Fibroblast of skin of scalp (primary cell): ENCODE measurements at regions not wholly inside any gene's neighbourhood (a gene's known extent, or its start where the extent isn't known, plus 50 kb on each side); places are given as distances from the start of the nearest gene placed in this dataset.
"Not testable (repeated sequence)": the region's sequence is repeated elsewhere in the genome, so short reads cannot be mapped to it uniquely, and the experiment has no call there.

Experiments used
- DNase-seq: peaks from one replicate; pipeline ENCODE4 v3.0.0-alpha.2; 2013

DNA sequence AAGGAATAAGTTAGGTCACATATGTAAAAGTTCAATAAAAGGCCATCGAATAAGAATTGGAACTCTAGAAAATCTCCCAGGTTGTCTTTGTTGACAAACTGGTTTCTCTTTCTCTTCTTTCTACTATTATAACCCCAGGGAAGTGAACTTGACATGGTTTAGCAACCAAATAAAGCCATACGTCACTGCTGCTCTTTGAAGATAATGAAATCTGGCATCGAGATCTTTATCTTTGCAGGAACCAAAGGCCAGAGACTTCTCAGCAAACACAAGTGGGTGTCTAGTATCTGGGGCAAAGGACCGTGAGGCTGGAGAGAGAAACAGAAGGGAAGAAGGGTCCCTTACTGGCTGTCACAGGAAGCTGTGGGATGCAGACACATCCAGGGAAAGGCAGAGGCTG, 286.7 kb upstream of the CDYL start:
- DNase-seq = no peak

DNA sequence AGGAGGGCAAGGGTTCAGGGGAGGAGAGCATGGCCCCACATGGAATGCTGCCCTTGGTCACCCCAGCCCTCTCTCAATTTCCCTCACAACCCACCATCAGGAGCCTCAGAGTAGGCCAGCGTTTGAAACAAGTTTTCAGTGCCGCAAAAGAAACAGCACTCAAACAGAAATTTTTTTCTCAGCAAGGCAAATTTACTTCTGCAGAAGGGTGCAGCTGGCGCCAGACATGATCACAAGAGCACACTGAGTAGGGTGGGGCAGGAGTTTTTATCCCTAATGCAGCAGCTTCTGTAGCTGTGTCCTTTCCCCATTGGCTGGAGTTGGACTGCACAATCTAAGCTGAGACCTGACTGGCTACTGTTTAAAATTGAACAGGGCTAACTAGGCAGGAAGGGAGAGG, 287.8 kb upstream of the CDYL start:
- DNase-seq = no peak

DNA sequence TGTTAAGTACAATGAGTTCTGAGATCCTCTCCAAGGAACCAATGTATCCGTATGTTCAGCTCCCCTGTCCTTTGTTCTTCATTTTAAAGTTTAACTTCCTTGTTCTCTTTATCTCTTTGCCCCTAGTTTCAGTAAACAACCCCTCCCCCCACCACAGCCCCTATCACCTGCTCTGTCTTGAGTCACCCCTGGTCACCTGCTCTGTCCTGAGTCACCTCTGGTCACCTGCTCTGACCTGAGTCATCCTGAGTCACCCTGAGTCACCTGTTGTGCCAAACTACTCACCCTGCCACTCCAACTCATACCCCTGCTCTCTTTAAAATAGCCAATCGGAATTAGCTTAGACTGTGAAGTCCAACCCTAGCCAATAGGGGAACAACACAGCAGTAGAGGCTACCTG, 288.7 kb upstream of the CDYL start:
- DNase-seq = no peak

DNA sequence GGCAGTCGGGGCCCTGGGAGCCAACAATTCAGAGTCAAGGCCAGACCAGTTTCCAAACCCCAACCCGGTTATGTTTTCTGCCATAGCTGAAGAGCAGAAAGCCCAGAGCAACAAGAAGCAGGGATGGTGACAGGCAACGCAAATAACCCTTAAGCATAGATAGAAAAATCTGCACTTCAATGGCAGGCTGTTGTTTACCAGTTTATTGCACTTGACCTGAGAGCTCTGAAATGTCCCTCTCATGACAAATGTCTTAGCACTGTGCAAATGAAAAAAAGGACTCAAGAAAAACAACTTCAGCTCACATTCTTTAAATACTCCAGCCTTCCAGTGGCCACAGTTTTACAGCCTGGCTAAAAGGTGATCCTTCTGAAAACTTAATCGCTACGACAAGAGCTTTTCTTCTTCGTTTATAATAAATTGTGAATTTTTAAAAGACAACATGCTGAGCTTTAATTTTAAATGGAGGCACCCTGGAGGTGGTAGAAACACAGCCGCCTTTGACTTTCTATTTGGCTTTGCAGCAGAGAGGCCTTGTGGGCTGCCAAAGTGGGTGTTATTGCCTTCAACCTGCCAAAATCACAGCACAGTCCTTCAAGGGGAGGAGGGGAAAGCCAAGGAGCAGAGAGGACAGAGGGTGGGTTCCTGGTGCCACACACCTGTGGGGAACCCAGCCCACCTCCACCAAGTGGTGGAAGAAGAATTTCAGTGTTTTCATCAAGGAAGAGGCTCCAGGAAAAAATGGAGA, 289.5 kb upstream of the CDYL start:
- no peak for DNase-seq

DNA sequence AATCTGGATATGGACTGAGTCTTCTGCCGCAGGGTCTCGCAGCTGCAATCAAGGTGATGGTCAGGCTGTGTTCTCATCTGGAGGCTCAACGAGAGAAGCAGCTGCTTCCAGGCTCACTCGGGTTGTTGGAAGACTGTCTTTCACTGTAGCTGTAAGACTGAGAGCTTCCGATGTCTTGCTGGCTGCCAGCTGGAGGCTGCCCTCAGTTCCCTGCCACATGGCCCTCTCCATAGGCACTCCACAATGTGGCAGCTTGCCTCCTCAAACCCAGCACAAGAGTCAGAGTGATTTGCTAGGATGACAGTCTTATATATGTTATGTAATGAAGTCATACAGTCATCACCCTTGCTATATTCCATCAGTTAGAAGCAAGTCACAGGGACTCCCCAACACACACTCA, 290.5 kb upstream of the CDYL start:
- no peak for DNase-seq

DNA sequence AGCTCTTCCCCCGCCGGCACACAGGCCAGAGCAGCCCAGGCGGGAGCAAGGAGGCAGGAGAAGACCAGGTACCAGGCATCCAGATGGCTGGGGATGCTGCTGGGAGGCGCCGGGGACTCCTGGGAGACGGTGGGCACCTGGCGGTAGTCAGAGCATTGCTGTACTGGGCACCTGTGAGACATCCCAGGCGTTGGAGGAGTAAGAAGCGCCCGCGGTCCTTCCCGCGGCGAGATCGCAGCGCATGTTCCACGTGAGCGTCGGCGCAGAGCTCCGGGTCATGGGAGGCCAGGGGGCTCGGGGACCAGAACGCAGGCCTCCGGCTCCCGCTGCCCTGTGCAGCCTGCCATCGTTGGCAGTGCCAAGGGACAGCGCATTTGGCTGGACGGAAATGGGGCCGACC, 293.7 kb upstream of the CDYL start:
- DNase-seq = no peak

DNA sequence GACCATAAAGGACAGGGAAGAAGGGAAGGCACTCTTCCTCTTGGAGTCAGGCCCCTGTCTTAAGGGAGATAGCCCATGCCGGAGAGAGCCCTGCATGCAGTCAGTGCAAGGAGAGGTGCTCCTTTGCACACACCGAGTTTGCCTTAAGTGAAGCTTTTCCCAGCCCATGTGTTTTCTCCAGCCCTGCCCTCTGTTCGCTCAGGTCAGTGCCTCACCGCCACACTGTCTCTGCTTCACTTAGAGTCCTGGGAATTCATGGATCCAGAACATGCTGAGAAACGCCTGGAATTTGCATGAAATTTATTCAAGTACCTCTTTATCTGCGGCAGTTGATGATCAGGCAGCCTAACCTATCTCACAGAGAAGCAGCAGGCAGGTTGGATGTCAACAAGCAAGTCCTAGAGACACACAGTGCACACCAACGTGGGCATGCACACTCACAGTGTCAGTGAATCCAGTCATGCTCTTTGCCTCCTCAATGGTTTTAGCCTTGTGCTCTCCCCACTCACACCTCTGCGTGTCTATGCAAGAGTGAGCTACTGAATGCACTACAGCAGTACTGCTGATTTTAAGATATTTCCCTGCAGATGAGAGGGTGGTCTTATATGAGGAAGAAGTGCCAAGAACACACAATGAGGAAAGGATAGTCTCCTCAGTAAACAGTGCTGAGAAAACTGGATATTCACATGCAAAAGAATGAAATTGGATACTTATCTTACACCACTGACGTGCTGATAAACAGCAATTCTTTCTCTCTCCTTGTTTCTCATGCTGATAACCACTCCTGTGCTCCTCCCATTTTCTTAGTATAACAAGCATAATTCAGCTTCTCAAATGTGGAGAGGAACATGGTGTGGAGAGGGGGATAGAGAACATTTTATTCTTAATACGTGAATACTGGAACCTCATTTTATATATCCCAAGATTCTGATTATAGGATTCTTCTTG, 295.1 kb upstream of the CDYL start:
- DNase-seq = no peak

DNA sequence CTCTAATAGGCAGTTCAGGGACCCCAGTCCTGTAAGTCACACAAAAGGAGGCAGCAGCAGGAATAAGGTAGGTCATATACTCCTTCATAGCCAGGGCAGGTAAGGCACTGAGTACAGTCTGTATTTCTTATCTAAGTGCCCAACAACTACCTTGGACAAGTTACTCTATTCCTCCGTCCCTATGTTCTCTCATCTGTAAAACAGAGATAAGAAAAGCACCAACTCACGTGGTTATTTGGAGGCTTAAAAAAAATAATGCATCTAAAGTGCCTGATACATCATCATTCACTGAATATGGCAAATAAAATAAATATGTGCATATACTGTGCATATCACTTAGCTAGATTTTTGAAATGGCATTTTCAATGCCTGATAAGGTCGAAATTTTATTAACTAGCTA, 298.1 kb upstream of the CDYL start:
- DNase-seq = no peak

DNA sequence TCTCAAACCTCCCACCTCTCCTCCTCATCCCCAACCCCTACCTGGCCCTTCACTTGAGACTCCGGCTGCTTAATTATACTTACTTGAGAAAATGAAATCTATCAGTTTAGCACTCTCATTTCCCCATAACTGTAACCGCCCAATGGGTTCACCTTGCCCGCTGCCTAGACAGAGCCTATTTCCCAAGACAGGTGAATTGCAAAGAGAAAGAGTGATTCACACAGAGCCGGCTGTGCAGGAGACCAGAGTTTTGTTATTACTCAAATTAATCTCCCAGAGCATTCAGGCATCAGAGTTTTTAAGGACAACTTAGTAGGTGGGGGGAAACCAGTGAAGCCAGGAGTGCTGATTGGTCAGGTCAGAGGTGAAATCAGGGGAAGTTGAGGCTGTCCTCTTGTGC, 301.4 kb upstream of the CDYL start:
- no peak for DNase-seq

DNA sequence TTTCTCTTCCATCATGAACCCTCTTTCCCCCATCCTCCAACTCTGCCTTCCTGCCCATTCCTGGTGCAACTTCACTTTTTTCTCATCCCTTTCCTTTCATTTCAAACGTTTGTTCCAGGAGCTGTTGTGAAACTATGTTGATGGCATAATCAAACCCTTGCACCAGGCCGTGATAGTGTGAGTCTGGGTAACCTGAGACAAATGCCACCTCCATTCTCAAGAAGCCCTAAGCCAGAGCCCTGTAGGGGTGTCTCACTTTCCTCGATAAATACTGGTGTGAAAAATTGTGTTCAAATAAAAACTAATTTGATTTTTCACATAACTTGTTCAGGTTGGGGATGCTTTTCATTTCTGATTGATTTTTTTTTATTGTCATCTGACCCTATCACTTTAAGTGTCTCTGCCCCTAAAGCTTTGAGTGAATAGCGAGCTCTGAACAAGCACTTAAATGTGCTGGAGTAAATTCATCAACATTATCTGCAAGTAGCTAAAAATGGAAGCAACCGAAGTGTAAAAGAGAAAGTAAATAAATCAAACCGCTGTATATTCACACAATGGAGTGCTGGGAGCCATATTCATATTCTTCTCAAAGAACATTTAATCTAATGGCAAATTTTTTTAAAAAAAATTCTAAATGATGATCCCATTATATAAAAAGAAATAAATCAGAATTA, 303.1 kb upstream of the CDYL start:
- no peak for DNase-seq

DNA sequence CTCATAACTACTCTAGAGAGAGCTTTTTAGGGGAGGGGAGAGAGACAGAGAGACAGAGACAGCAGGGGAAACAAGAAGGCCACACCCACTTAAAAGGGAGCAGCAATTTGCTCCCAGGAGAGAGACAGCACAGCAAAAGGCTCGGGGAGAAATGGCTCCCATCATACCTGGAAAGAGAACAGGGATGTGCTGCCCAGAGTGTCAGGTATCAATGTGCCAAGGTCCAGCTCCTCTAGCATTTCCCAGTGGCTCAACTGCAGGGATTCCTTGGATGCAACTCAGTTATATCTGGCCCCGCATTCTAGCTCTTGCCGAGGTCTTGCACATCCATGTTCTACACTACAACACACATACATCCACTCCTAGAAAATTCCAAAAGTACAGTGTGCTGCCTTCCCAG, 304.0 kb upstream of the CDYL start:
- no peak for DNase-seq

DNA sequence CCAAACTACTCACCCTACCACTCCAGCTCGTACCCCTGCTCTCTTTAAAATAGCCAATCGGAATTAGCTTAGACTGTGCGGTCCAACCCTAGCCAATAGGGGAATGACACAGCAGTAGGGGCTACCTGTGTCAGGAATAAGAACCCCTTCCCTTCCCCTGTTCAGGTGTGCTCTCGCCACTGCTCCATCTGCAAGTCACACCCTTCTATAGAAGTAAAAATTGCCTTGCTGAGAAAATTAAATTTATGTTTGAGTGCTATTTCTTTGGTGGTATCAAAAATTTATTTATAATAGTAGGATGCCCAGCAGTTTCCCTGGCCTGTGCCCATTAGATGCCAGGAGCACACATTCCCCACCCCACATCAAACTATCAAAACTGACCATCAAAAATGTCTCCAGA, 304.7 kb upstream of the CDYL start:
- DNase-seq = not testable (repeated sequence)

DNA sequence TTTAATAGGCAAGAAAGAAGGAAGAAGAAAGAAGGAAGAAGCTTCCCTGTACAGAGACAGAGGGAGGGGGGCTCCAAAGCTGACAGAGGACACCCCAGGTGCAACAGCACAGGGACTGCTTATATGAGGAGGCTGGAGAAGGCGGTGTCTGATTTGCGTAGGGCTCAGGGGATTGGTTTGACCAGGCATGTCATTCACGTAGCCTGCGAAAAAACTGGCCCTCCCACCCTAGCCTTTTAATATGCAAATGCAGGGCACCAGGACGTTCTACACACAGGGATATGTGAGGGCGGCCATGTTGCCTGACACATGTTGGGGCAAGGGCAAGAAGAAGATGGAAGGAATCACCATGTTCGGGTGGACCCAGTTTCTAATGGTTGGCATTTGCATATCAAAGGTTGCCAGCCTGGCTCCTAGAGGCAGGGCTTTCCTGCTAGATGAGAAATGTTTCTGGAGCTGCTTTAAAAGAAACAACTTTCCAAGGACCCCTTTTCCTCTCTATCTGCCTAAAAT, 305.4 kb upstream of the CDYL start:
- no peak for DNase-seq

DNA sequence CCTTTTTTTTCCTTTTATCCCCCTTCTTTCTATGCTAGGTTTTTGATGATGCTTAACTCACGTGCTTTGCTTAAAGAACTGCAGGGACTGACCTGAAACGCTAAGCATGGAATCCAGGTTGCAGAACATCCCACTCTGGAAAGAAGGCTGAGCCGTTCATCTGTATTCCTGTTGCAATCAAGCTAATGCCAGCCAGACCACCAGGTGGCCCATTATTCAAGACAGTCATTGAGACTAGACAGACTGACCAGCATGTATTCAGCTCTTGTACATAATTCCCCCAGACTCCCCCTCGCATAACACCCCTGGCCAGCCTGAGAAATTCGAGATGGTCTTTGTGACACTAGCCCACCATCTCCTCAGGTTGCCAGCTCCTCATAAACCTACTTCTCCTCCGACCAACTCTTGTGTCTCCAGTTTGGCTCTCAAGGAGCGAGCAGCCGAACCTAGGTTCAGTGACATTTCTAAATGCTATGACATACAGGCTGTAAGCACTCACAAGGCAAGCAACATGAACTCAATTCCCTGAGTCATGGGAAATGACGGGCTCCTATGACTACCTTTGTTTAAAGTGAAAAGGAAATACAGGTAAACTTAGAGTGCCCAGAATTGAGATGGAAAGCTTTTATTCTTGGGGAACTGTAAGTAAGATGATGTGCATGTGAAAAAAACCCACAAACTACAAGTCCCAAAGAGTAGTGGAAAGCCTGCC, 309.3 kb upstream of the CDYL start:
- DNase-seq = no peak

DNA sequence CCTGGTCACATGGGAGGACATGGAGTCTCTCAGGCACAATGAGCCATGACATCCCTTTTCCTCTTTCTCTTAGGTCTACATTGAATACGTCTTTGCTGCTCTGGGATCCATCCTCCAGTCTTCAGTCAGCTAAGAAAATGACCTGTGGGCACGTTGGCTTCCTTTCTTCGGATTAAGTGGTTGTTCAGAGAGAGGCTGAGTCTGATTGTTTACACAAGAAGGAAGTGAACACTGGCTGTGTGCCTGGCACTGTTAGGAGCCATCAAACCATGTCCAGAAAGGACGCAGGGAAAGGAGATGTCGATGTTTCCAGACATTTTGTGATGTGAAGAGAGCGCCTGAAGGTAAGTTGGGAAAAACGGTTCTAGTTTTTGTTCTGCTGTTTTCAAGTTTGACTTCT, 309.9 kb upstream of the CDYL start:
- no peak for DNase-seq

DNA sequence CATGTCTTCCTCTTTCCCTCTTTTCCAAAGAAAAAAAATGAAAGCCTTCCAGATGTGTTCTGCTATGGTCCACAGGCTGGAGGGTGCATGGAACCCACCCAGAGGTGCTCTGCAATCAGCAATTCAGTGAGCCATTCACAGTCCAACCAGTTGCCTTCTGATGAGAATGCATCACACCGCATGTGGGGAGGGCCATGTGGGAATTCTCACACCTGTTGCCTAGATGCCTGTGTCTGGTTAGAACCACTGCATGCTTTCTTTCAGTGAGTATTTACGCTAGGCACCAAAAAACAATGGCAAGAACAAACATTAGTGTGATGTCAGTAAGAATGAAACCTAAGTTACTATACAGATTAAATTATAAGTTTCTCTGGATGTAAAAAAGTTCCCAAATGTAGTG, 311.6 kb upstream of the CDYL start:
- DNase-seq = no peak

DNA sequence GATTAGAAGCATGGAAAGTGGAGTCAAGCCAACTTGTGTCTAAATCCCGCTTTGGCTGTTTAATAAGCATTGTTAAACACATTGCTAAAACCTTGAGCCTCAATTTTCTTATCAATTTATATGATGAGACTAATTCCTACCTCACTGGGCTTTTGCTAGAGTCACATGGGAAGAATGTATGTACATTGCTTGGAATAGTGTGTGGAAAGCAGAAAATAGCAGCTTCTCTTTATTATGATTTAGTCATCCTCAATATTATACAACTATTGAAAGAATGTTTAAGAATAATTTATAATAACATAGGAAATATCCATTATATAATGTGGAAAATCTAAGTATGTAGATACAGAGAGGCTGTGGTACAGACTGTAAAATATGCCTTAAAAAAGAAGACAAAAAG, 313.0 kb upstream of the CDYL start:
- peak; percentile 73 for DNase-seq

DNA sequence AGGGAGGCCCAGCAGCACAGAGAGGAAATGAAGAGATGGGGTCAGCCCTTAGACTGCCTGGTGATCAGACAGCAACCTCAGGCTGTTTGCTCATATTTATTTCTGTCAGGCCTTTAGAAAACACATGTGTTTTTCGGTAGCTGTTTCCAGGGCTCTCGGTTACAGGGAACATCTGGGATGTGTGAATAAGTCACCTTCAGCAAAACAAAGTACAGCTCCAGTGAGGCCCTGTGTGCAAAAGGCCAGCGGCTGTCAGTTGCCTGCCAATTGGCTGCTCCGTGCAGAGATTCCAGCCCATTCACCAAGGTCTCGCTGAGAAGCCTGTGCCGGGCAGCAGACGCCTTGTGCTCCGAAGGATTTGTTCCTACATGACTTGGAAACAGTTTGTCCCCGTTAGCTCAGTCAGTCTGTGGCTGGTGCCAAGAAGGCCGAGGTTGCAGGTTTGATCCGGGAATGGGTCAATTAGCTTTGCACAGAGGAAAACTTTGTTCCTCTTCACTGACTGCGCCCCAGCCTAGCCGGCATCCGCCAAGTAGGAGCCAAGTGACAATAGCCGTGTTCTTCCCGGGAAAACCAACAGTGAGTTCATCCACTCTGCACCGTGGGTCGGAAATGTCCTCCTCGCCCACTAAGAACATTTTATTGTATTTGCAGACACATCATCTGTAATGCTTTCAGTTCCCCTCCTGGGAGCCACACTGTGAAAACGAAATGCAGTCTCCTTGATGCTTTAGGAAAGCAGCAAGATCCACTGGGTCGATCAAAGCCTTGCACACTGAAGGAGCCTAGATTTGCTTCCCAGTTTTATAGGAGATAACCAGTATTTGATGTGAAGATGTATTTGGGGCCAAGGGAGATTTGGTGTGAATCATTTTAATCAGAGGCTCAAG, 315.4 kb upstream of the CDYL start:
- DNase-seq = peak; percentile 35

DNA sequence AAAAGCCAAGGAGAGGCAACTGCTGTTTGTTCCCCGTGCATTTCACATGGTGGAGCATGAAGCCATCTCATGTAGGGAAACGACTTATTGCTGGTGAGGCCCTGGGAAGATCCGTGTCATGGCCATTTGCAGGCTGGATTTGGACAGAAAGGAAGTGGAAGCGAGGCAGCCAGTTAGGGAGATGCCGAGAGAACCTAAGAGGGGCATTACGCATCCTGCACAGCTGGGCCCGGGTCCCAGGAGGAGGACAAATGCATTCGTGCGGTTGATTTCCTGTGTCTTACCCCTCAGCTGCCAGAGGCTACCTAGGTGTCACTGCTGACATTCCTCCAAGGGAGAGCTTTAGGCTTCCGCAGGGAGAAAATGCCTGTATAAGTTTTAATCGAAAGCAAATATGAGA, 316.2 kb upstream of the CDYL start:
- DNase-seq = no peak

DNA sequence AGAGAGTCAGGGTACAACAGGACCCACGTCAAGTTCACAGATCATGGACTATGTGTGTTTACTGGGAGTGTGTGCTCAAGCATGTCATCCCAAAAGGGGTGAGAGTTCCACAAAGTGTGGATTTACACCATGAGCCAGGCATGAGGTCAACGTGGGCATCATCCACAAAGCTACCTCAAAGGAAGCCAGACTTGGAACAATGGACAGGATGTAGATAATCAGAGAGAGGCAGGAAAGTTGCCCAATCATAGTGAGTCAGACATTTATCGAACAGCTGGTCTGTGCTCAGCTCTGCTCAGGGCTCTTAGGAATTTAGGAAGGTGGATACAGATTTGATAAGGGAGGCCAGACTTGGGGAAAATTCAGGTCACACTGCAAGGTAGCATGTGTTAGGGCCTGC, 317.2 kb upstream of the CDYL start:
- DNase-seq = peak; percentile 56

DNA sequence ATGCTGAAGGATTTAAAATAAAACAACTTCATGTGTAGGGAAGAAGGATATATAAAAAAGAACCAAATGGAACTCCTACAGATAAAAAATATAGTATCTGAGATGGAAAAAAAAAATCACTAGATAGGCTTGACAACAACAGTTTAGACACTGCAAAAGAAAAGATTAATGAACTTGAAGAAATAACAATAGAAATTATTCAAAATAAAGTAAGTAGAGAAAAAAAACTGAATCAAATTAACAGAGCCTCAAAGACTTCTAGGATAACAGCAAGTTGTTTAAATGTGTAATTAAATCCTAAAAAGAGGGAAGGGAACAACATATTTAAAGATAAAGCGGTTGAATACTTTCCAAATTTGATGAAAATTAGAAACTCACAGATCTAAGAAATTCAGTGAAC, 316.3 kb upstream of the ECI2 start:
- no peak for DNase-seq

DNA sequence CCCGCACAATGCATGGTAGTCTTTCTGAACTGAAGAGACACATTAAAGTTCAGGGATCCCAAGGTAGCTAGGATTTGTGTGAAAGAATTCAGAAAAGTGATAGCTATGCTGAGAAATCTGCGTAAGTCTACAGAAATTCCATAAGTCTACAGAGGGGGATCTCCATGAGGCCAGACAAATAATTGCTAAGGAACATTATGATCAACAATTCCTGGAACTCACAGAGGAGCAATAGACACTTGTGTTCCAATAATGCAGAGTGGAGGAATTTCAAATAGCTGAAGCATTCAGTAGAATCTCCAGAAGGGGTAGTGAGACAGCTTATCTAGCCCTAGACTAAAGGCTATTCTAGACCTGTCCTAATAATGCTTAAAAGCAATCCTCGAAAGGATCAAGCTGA, 315.7 kb upstream of the ECI2 start:
- peak; percentile 44 for DNase-seq
